ENCODE measurements at regions not wholly inside any gene's neighbourhood (a gene's known extent, or its start where the extent isn't known, plus 50 kb on each side); places are given as distances from the start of the nearest gene placed in this dataset.

DNA sequence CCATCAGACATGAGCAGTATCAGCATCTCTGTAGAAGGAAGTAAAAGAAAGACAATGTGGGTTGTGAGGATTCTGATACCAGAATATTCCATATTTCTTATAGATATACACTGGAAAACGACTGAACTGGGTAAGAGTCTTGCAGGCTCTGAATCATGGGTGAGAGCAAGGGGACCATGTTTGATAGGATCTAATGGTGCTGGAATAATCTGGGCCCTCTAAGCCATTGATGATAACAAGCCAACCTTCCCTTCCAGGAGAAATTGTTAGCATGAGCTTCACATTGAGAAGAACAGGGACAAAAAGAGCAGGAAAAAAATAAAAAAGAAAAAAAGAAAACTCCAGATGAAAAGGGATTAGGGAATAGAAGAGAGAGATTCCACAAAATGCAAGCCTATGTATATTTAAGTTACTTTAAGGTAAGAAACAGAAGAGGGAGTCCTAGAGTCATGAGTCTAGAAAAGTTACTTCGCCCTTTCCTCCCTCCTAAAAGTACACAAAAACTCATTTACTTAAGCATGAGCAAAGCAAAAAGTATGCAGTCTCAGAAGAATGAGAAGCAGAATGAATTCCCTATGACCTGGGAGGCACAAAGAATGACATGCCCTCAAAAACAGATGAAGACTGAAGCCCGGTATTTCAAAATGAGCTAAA lies 181.9 kb downstream of the TMEM26 start:
- TF ChIP-seq POLR2A (IDR thresholded peaks at IDR 0.05; ENCODE audit: low read depth, low read length) (no peak), POLR2AphosphoS5 (IDR thresholded peaks at IDR 0.05; ENCODE audit: low read depth, low read length) (no peak), TAF1 (IDR thresholded peaks at IDR 0.05; ENCODE audit: low read depth, low read length) (no peak), SPI1 (IDR thresholded peaks at IDR 0.05; ENCODE audit: low read depth, low read length) (no peak)
